ENCODE measurements at regions not wholly inside any gene's neighbourhood (a gene's known extent, or its start where the extent isn't known, plus 50 kb on each side); places are given as distances from the start of the nearest gene placed in this dataset.

DNA sequence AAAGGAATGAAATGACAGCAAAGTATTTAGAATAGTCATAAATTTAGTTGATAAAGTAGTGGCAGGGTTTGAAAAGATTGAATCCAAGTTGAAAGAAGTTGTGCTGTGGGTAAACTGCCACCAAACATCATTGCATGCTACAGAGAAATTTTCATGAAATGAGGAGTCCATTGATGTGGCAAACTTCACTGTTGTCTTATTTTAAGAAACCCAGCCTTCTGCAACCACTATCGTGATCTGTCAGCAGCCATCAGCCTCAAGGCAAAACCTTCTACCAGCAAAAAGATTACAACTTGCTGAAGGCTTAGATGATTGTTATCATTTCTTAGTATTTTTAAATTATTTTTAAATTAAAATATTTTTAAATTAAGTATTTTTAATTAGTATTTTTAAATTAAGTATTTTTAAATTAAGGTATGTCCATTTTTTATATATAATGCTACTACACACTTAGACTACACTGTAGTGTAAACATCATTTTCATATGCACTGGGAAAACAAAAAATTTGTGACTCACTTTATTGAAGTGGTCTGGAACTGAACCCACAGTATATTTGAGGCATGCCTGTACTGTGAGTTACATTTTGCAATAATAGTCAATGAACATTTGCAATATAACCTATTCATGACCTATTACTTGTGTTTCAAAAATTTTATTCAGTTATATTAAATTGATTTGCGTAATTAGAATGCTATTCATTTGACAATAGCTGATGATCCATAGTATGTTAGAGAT is 67.2 kb upstream of the SYT1 start:
- DNase-seq = no peak
- H3K36me3 Mint-ChIP-seq = no peaks in the 10 kb centered on the region

DNA sequence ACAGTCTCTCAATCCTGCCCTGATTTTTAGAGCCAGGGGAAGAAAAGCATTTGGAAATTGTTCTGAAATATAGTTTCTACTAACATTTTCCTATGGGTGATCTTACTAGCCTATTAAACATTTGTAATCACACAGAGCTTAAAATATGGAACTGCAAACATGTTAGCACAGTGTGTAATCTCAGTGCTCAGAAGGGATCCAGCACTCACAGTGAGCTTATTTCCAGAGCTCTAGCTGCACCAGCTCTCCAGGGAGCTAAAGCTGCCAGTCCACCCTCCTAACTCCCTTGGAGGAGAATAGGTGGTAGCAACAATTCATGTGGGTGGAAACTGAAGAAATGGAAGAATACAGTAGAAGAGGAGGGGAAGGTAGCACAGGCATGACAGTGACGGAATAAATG is 64.9 kb upstream of the SYT1 start:
- no peak for DNase-seq
- Mint-ChIP-seq H3K4me3 (no peak overlapping the region), H3K27ac (no peak overlapping the region), H3K4me1 (no peaks in the 10 kb centered on the region), H3K9me3 (peaks cover 3% of the 10 kb centered on the region), H3K36me3 (no peaks in the 10 kb centered on the region), H3K27me3 (no peaks in the 10 kb centered on the region)

More for the DNA sequence above, 67.2 kb upstream of the SYT1 start:
- Mint-ChIP-seq H3K9me3 (peaks cover 5% of the 10 kb centered on the region), H3K4me3 (no peak overlapping the region), H3K4me1 (no peaks in the 10 kb centered on the region), H3K27me3 (no peaks in the 10 kb centered on the region), H3K27ac (no peak overlapping the region)

- Mint-ChIP-seq H3K27ac (no peak overlapping the region), H3K27me3 (no peaks in the 10 kb centered on the region), H3K9me3 (no peaks in the 10 kb centered on the region), H3K4me1 (no peaks in the 10 kb centered on the region), H3K4me3 (no peak overlapping the region), H3K36me3 (no peaks in the 10 kb centered on the region)
- no peak for DNase-seq
Measured at GRCh38 chr12:78802593-78802992, 62.0 kb upstream of the SYT1 start.

DNA sequence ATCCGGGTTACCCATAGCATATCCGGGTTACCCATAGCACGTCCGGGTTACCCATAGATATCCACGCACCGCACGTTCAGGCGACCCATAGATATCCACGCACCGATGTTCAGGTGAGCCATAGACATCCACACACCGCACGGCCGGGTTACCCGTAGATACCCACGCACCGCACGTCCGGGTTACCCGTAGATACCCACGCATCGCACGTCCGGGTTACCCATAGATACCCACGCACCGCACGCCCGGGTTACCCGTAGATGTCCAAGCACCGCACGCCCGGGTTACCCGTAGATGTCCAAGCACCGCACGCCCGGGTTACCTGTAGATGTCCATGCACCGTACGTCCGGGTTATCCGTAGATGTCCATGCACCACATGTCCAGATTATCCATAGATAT is 60.3 kb upstream of the SYT1 start:
- H3K27me3 Mint-ChIP-seq = no peaks in the 10 kb centered on the region
- H3K27ac Mint-ChIP-seq = no peak overlapping the region
- H3K4me3 Mint-ChIP-seq = no peak overlapping the region
- no peak for DNase-seq
- no peaks in the 10 kb centered on the region for H3K9me3 Mint-ChIP-seq
- no peaks in the 10 kb centered on the region for H3K36me3 Mint-ChIP-seq
- no peaks in the 10 kb centered on the region for H3K4me1 Mint-ChIP-seq
